SJSA1 (cell line): ENCODE measurements at regions not wholly inside any gene's neighbourhood (a gene's known extent, or its start where the extent isn't known, plus 50 kb on each side); places are given as distances from the start of the nearest gene placed in this dataset.
"Not testable (repeated sequence)": the region's sequence is repeated elsewhere in the genome, so short reads cannot be mapped to it uniquely, and the experiment has no call there.

ENCODE experiments used
- DNase-seq, 2 experiments: peaks; one replicate each; pipeline ENCODE4 v3.0.0-alpha.2; 2015 to 2020; ENCODE audit warnings: low spot score in 2 of 2, low read depth in 1 of 2
- H3K27ac ChIP-seq: fragments of 250-450 bp; sonication (Bioruptor Pico); 2 replicates; pipeline ENCODE4 v1.5.1; 2020; ENCODE audit warnings: mild to moderate bottlenecking, moderate library complexity
- H3K27me3 ChIP-seq: fragments of 250-450 bp; sonication (Bioruptor Pico); replicated peaks from 2 replicates; pipeline ENCODE4 v1.5.1; 2020; ENCODE audit warnings: mild to moderate bottlenecking, moderate library complexity
- H3K36me3 ChIP-seq: fragments of 250-450 bp; sonication (Bioruptor Pico); 2 replicates; pipeline ENCODE4 v1.5.1; 2020; ENCODE audit warnings: mild to moderate bottlenecking
- H3K4me1 ChIP-seq: fragments of 250-450 bp; sonication (Bioruptor Pico); replicated peaks from 2 replicates; pipeline ENCODE4 v1.6.1; 2021; ENCODE audit warnings: mild to moderate bottlenecking
- H3K4me3 ChIP-seq: fragments of 250-450 bp; sonication (Bioruptor Pico); 2 replicates; pipeline ENCODE4 v1.5.1; 2020; ENCODE audit warnings: mild to moderate bottlenecking
- H3K9me3 ChIP-seq: fragments of 250-450 bp; sonication (Bioruptor Pico); replicated peaks from 2 replicates; pipeline ENCODE4 v1.5.1; 2020; ENCODE audit warnings: mild to moderate bottlenecking

DNA sequence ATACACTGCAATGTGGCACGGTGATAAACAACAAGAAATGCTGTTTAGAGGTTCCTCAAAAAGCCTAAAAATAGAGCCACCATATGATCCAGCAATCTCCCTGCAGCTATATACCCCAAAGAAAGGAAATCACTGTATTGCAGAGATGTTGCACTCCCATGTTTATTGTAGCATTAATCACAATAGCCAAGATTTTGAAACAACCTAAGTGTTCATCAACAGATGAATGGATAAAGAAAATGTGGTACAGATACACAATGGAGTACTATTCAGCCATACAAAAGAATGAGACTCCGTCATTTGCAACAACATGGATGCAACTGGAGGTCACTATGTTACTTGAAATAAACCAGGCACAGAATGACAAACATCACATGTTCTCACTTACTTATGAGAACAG, 365.8 kb upstream of the DIPK2B start:
- Histone ChIP-seq H3K27ac (no peak overlapping the region), H3K27me3 (no peaks in the 10 kb centered on the region), H3K4me1 (no peaks in the 10 kb centered on the region), H3K9me3 (no peaks in the 10 kb centered on the region), H3K36me3 (no peaks in the 10 kb centered on the region), H3K4me3 (no peak overlapping the region)
- no peak for DNase-seq

- no peak for DNase-seq
- Histone ChIP-seq H3K4me3 (no peak overlapping the region), H3K27me3 (no peaks in the 10 kb centered on the region), H3K27ac (no peak overlapping the region), H3K4me1 (no peaks in the 10 kb centered on the region), H3K9me3 (no peaks in the 10 kb centered on the region), H3K36me3 (no peaks in the 10 kb centered on the region)
Observed at GRCh38 chrX:45557387-45557786, 356.7 kb upstream of the DIPK2B start.

DNA sequence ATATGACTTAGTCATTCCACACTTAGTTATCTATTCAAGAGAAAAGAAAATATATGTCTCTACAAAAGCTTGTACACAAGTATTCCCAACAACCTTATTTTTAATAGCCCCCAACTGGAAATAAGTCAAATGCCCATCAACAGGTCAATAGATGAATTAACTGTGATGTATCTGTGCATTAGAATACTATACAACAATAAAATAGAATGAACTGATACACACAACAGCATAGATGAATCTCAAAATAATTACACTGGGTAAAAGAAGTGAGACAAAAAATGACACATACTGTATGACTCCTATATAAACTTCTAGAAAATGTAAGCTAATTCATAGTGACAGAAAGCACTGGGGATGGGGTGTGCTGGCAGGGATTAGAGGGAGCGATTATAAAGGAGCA, 354.1 kb upstream of the DIPK2B start:
- Histone ChIP-seq H3K4me3 (no peak overlapping the region), H3K36me3 (no peaks in the 10 kb centered on the region), H3K27me3 (no peaks in the 10 kb centered on the region), H3K4me1 (no peaks in the 10 kb centered on the region), H3K9me3 (no peaks in the 10 kb centered on the region), H3K27ac (no peak overlapping the region)
- no peak for DNase-seq

GRCh38 chrX:45553417-45553816, 352.7 kb upstream of the DIPK2B start:
- Histone ChIP-seq H3K27me3 (no peaks in the 10 kb centered on the region), H3K4me1 (no peaks in the 10 kb centered on the region), H3K36me3 (no peaks in the 10 kb centered on the region), H3K4me3 (no peak overlapping the region), H3K27ac (no peak overlapping the region), H3K9me3 (no peaks in the 10 kb centered on the region)
- no peak for DNase-seq

- H3K4me1 ChIP-seq, H3K27me3 ChIP-seq, H3K27ac ChIP-seq, H3K36me3 ChIP-seq, DNase-seq, H3K9me3 ChIP-seq, H3K4me3 ChIP-seq: not testable (repeated sequence)
Observed at GRCh38 chrX:45546697-45547096, 346.0 kb upstream of the DIPK2B start.

DNA sequence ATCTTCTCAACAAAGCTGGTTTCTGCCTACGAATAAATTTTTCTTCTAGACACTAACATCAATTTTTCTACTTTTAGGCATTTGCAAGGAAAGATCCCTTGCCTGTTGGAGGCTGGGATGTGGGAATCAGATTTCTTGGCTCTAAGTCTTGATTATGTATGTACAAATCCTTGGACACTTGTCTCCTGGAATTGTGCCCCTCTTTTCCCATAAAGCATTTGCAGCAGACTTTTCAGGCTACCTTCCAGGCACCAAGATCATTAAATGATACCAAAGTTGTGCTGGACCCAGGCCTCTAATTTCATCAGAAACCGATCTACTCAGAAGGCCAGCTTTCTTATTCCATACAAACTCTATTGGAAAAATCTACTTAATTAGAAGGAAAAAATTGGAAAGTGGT, 339.5 kb upstream of the DIPK2B start:
- DNase-seq = no peak

DNA sequence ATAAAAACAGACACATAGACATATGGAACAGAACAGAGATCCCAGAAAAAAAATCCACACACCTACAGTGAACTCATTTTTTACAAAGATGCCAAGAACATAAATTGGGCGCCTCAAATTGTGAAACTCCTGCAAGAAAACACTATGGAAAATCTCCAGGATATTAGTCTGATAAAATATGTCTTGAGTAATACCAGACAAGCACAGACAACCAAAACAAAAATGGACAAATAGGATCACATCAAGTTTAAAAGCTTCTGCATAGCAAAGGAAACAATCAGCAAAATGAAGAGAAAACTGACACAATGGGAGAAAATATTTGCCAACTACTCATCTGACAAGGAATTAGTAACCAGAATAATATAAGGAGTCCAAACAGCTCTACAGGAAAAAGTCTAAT, 337.3 kb upstream of the DIPK2B start:
- Histone ChIP-seq H3K36me3 (no peaks in the 10 kb centered on the region), H3K4me1 (no peaks in the 10 kb centered on the region), H3K27me3 (no peaks in the 10 kb centered on the region), H3K9me3 (no peaks in the 10 kb centered on the region), H3K4me3 (no peak overlapping the region), H3K27ac (no peak overlapping the region)
- DNase-seq = no peak

More for the DNA sequence above, 339.5 kb upstream of the DIPK2B start:
- Histone ChIP-seq H3K27me3 (no peaks in the 10 kb centered on the region), H3K27ac (no peak overlapping the region), H3K4me1 (no peaks in the 10 kb centered on the region), H3K9me3 (no peaks in the 10 kb centered on the region), H3K4me3 (no peak overlapping the region), H3K36me3 (no peaks in the 10 kb centered on the region)

- Histone ChIP-seq H3K36me3 (no peaks in the 10 kb centered on the region), H3K27ac (no peak overlapping the region), H3K4me1 (no peaks in the 10 kb centered on the region), H3K27me3 (no peaks in the 10 kb centered on the region), H3K4me3 (no peak overlapping the region), H3K9me3 (no peaks in the 10 kb centered on the region)
- DNase-seq = no peak
Observed at GRCh38 chrX:45527834-45528233, 327.2 kb upstream of the DIPK2B start.

DNA sequence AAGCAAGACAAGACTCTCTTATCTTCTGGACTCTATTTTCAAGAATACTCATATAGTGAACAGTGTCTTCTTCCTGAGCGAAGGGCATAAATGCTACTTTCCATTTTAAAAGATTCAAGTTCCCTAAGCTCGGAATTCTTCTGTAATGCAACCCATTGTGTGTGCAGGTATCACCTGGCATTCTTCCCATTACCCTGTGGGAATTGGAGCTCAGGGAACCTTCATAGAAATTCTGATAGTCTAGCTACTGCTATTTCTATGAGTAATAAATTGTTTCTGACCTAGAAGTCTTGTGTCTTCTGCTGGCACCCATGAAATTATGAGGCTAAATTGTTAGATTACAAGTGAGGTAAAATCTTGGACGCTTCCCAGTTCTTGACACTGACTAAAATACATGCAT, 324.1 kb upstream of the DIPK2B start:
- H3K9me3 ChIP-seq = no peaks in the 10 kb centered on the region
- DNase-seq = no peak
- no peak overlapping the region for H3K4me3 ChIP-seq
- H3K27me3 ChIP-seq = no peaks in the 10 kb centered on the region
- no peak overlapping the region for H3K27ac ChIP-seq
- H3K36me3 ChIP-seq = no peaks in the 10 kb centered on the region
- H3K4me1 ChIP-seq = no peaks in the 10 kb centered on the region

DNA sequence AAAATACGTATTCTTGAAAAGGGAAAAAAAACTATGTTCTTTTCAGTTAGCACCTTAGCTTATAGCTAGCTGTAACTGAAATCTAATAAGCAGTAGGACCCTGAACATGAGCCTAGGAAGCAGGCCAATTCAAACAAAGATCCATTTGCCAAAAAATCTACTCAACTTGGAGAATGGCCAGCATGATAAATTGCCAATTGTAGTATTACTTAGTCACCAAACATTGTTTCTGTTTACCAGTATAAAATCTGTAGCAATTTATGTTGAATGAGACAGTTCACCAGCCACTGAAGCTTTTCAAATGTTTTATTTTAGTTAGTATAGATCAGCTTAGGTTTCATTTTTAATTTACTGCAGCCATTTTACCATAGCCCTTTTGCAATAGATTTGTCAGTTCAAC, 323.6 kb upstream of the DIPK2B start:
- Histone ChIP-seq H3K27ac (no peak overlapping the region), H3K27me3 (no peaks in the 10 kb centered on the region), H3K9me3 (no peaks in the 10 kb centered on the region), H3K4me1 (no peaks in the 10 kb centered on the region), H3K4me3 (no peak overlapping the region), H3K36me3 (no peaks in the 10 kb centered on the region)
- no peak for DNase-seq

DNA sequence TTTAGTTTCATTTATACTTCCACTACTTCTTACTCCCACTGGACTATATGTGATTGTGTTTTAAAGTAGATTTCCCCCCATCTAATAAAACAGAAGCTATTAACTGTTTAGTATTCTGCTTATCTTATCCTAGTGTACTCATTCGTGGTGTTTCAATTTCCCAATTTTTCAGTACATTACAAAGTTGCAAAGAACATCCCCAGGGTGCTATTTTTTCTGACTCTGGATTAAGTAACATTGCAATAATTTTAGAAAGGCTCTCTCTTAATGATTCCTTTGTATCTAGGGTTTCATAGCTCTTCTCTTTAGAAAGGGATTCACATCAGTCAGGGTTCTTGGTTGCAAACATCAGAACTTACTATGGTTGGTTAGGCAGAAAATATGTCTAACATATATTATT, 317.9 kb upstream of the DIPK2B start:
- H3K27ac ChIP-seq = no peak overlapping the region
- DNase-seq = no peak
- H3K9me3 ChIP-seq = no peaks in the 10 kb centered on the region
- H3K4me1 ChIP-seq = peaks cover 18% of the 10 kb centered on the region
- no peak overlapping the region for H3K4me3 ChIP-seq
- H3K36me3 ChIP-seq = no peaks in the 10 kb centered on the region
- no peaks in the 10 kb centered on the region for H3K27me3 ChIP-seq

GRCh38 chrX:45517090-45517973, 316.7 kb upstream of the DIPK2B start:
- H3K27ac ChIP-seq = peak overlapping the region; percentile 47
- no peaks in the 10 kb centered on the region for H3K9me3 ChIP-seq
- no peaks in the 10 kb centered on the region for H3K27me3 ChIP-seq
- H3K4me3 ChIP-seq = no peak overlapping the region
- DNase-seq = peak in 1 of 2 experiments; percentile 37
- no peaks in the 10 kb centered on the region for H3K36me3 ChIP-seq
- H3K4me1 ChIP-seq = peaks cover 18% of the 10 kb centered on the region

DNA sequence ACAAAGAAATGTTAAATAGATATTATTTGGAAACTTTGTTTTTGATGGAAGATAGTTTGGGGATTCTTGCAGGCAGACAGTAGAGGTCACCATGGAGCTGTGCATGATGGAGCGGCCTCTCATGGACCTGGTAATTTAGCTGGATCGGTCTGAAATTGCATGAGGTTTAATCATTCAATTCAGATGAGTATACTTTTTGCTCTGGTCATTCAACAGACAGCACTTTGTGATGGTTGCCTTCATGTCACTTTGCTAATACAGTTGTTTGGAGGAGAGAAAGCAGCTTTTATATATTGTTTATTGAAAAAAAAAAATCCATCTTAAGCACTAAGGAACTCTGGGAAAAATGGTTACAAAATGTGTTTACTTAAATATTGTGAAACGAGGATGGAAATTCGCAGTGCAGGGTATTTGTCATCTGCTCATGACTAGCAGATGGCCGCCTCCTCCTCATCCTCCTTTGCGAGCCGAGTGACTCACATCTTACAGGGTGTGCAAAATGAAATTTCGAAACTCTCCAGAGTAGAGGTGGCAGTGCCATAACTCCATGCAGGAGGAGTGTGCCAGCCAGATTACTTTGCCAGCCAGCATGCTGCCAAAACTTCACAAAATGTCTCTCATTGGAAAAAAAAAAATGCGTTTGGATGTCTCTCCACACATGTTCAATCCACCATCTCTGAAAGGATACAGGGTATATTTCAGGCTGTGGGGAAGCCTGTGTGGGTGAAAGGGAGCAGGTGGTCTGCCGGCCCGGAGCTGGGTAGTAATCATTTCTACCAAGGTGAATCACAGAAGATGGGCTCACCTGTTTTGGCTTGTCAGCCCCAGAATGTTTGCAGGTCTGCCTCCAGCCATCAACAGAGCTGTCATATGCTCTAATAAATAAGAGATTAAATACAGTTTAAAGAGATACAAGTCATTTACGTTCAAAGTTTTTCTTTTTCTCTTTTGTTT, 314.9 kb upstream of the DIPK2B start:
- no peaks in the 10 kb centered on the region for H3K9me3 ChIP-seq
- H3K36me3 ChIP-seq = no peaks in the 10 kb centered on the region
- H3K4me3 ChIP-seq = no peak overlapping the region
- peak; percentile 51 to 52 for DNase-seq
- no peaks in the 10 kb centered on the region for H3K27me3 ChIP-seq
- peak overlapping the region; percentile 34; the same call in 1 of the 2 replicates for H3K27ac ChIP-seq
- peaks cover 18% of the 10 kb centered on the region for H3K4me1 ChIP-seq

- no peaks in the 10 kb centered on the region for H3K27me3 ChIP-seq
- no peak for DNase-seq
- no peaks in the 10 kb centered on the region for H3K9me3 ChIP-seq
- no peaks in the 10 kb centered on the region for H3K36me3 ChIP-seq
- no peak overlapping the region for H3K4me3 ChIP-seq
- no peak overlapping the region for H3K27ac ChIP-seq
- peaks cover 23% of the 10 kb centered on the region for H3K4me1 ChIP-seq
Observed at GRCh38 chrX:45513042-45513441, 312.4 kb upstream of the DIPK2B start.
